UCSD-AML1 (cell line): ENCODE measurements at regions not wholly inside any gene's neighbourhood (a gene's known extent, or its start where the extent isn't known, plus 50 kb on each side); places are given as distances from the start of the nearest gene placed in this dataset.

Experiments
- DNase-seq: peaks from one replicate; lab custom pipeline; 2025; ENCODE audit not compliant: unreplicated experiment; lab: John Stamatoyannopoulos, UW

DNA sequence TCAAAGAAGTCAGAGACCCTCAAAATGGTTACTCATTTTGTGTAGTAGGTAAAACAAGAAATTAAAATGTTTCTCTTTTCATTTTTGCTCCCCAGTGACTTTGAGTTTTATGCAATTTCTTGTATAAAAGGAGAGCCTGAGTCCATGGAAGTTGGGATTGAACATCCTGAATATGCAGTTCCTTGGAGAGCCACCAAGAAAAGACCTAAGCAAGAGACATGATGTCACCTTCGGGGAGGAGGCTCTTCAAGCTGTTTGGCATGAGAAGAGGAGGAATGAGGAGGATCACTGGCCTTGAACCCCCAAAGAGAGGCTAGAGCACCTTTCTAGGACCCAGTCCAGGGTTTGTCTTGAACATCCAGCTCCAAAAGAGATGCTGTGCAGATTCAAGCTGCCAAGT is 62.3 kb upstream of the CALM2 start:
- DNase-seq: no peak

DNA sequence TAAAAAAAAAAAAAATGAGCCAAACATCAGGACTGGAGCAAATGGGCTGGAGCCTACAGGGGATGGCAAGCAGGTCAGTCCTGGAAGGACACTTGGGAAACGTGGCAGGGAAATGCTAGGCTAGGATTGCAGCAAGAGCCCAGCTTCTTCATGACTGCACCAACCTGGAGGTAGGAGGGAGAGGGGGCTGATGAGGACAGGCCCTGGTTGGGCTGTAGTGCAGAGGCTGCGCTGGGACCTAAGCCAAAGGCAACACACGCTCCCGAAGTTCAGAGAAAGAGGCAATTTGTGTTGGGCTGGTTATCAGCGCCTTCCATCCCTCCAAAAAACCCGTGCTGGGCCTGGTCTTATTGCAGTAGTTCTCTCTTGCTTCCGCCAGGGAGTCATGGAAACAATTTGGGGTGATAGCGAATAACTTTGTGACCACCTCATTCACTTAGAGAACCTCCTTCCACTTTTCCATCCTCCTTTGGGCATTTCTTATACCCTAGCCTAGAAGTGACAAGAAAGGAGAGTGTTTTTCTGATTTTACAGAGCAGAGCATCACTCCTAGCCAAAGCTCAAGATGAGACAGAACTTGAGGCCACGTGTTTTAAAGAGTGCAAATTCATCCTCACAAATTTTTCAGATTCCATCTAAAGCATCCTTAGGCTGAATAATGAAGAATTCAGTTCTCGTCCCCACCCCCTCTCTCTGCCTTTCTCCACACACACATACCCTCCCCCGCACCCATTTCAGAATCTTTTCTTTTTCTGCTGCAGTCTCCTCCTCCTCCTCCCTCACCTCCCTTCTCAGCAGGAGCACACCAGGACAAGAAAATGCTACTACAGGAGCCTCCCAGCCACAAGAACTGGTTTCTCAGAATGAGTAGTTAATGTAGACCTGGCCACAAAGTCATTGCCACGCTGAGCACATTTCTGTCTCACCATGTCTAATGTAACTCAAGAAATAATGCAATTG is 61.3 kb upstream of the CALM2 start:
- no peak for DNase-seq

DNA sequence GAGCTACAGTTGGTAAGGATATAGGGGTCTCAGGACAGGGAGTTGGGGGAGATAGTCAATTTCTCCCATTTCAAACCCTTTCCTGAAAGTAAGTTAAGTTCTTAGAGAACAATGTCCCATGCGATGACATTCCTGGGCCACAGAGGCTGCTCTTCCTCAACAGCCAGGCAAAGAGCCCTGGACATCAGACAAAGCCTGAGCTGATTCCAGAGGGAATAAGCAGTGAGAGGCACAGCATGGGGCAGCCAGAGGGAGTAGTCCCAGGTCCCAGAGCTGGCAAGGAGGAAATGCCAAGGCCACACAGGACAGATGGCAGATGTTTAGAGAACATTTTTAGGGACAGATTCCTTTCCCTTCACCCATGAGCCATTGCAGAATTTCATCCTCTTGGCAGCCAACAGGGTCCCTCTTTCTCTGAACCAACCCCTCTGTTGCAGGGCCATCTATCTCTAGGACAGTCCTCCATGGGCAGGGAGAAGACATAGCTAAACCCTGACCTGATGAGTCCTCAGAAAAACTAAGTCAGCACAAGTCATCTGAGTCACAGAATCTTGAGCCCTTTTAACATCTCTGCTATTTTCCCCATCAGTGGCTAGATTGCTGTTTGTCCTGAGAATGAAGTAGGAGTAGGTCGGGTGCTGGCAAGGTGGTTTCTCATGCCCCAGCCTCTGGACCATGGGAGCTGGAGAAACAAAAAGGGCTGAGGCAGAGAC is 60.3 kb upstream of the CALM2 start:
- no peak for DNase-seq

GRCh38 chr2:47235132-47235531 is 58.8 kb upstream of the CALM2 start:
- DNase-seq: no peak

- no peak for DNase-seq
These were observed 58.1 kb upstream of the CALM2 start for GRCh38 chr2:47234456-47234855.

- DNase-seq: no peak
These were observed 56.6 kb upstream of the CALM2 start for GRCh38 chr2:47232738-47233415.

DNA sequence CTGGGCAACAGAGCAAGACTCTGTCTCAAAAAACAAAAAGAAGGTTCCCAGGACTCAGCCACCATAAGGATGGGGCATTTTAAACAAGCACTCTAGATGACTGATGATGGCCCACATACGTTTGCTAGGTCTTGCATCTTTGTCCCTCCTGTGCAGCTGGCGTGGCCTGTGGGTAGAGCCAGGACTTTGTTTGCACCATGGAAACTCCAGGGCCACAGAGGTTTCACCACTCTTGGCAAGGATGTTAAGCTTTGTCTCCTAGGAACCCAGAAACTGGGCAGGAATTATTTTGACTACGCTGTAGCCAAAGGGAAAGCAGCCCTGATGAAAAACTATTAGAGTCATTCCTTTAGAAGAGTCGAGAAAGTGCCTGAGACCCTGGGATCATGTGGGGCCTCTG is 54.1 kb upstream of the CALM2 start:
- DNase-seq: no peak

GRCh38 chr2:47227532-47228279 is 51.4 kb upstream of the CALM2 start:
- no peak for DNase-seq

- DNase-seq: no peak
These were observed 50.6 kb upstream of the CALM2 start for GRCh38 chr2:47226923-47227220.

- no peak for DNase-seq
These were observed 50.0 kb upstream of the CALM2 start for GRCh38 chr2:47226132-47226922.
